ENCODE measurements at regions not wholly inside any gene's neighbourhood (a gene's known extent, or its start where the extent isn't known, plus 50 kb on each side); places are given as distances from the start of the nearest gene placed in this dataset.

- peak overlapping the region; percentile 13; the same call in 1 of the 2 replicates for H3K9ac ChIP-seq (ENCODE audit: low read depth, low read length)
- WGBS, result 63% methylated on average over 4 of the region's 4 CpGs
- H3K9me3 ChIP-seq (ENCODE audit: insufficient read depth, low read depth, low read length), result no peaks in the 10 kb centered on the region
- peak overlapping the region; percentile 68; the same call in 1 of the 2 replicates for H3K27ac ChIP-seq (ENCODE audit: low read depth, low read length)
- H3K4me3 ChIP-seq (ENCODE audit: low read length), result no peak overlapping the region
- H3K36me3 ChIP-seq (ENCODE audit: insufficient read depth, low read length), result no peaks in the 10 kb centered on the region
- H3K27me3 ChIP-seq (ENCODE audit: insufficient read depth, low read length), result no peaks in the 10 kb centered on the region
- peaks cover 28% of the 10 kb centered on the region for H3K4me1 ChIP-seq (ENCODE audit: insufficient read depth, low read length)
Observed at GRCh38 chr1:200336901-200337391, 72.9 kb downstream of the ZNF281 start.

GRCh38 chr1:200336101-200336845 lies 73.6 kb downstream of the ZNF281 start:
- WGBS, result 84% methylated on average over 3 of the region's 4 CpGs
- Histone ChIP-seq H3K27me3 (ENCODE audit: insufficient read depth, low read length) (no peaks in the 10 kb centered on the region), H3K4me1 (ENCODE audit: insufficient read depth, low read length) (peaks cover 31% of the 10 kb centered on the region), H3K36me3 (ENCODE audit: insufficient read depth, low read length) (no peaks in the 10 kb centered on the region), H3K9me3 (ENCODE audit: insufficient read depth, low read depth, low read length) (no peaks in the 10 kb centered on the region), H3K27ac (ENCODE audit: low read depth, low read length) (peak overlapping the region; percentile 68; the same call in 1 of the 2 replicates), H3K9ac (ENCODE audit: low read depth, low read length) (no peak overlapping the region), H3K4me3 (ENCODE audit: low read length) (no peak overlapping the region)

- no peaks in the 10 kb centered on the region for H3K27me3 ChIP-seq (ENCODE audit: insufficient read depth, low read length)
- H3K9ac ChIP-seq (ENCODE audit: low read depth, low read length), result no peak overlapping the region
- no peak overlapping the region for H3K4me3 ChIP-seq (ENCODE audit: low read length)
- peaks cover 42% of the 10 kb centered on the region for H3K4me1 ChIP-seq (ENCODE audit: insufficient read depth, low read length)
- 91% methylated on average over 2 of the region's 2 CpGs for WGBS
- H3K9me3 ChIP-seq (ENCODE audit: insufficient read depth, low read depth, low read length), result no peaks in the 10 kb centered on the region
- no peak overlapping the region for H3K27ac ChIP-seq (ENCODE audit: low read depth, low read length)
- H3K36me3 ChIP-seq (ENCODE audit: insufficient read depth, low read length), result no peaks in the 10 kb centered on the region
Observed at GRCh38 chr1:200334661-200335256, 75.1 kb downstream of the ZNF281 start.

- Histone ChIP-seq H3K4me1 (ENCODE audit: insufficient read depth, low read length) (peaks cover 43% of the 10 kb centered on the region), H3K9me3 (ENCODE audit: insufficient read depth, low read depth, low read length) (no peaks in the 10 kb centered on the region), H3K36me3 (ENCODE audit: insufficient read depth, low read length) (no peaks in the 10 kb centered on the region), H3K27me3 (ENCODE audit: insufficient read depth, low read length) (no peaks in the 10 kb centered on the region), H3K9ac (ENCODE audit: low read depth, low read length) (no peak overlapping the region), H3K27ac (ENCODE audit: low read depth, low read length) (no peak overlapping the region), H3K4me3 (ENCODE audit: low read length) (no peak overlapping the region)
- WGBS, result 95% methylated on average over 7 of the region's 7 CpGs
Observed at GRCh38 chr1:200333329-200333728, 76.5 kb downstream of the ZNF281 start.

- Histone ChIP-seq H3K4me1 (ENCODE audit: insufficient read depth, low read length) (peaks cover 42% of the 10 kb centered on the region), H3K9ac (ENCODE audit: low read depth, low read length) (no peak overlapping the region), H3K4me3 (ENCODE audit: low read length) (no peak overlapping the region), H3K36me3 (ENCODE audit: insufficient read depth, low read length) (no peaks in the 10 kb centered on the region), H3K27ac (ENCODE audit: low read depth, low read length) (no peak overlapping the region), H3K9me3 (ENCODE audit: insufficient read depth, low read depth, low read length) (no peaks in the 10 kb centered on the region), H3K27me3 (ENCODE audit: insufficient read depth, low read length) (no peaks in the 10 kb centered on the region)
Observed at GRCh38 chr1:200332716-200333115, 77.1 kb downstream of the ZNF281 start.

- 47% methylated on average over 15 of the region's 15 CpGs for WGBS
- H3K9me3 ChIP-seq (ENCODE audit: insufficient read depth, low read depth, low read length), result no peaks in the 10 kb centered on the region
- H3K4me1 ChIP-seq (ENCODE audit: insufficient read depth, low read length), result peaks cover 24% of the 10 kb centered on the region
- H3K4me3 ChIP-seq (ENCODE audit: low read length), result no peak overlapping the region
- H3K27ac ChIP-seq (ENCODE audit: low read depth, low read length), result no peak overlapping the region; the same call in 1 of the 2 replicates
- no peak overlapping the region for H3K9ac ChIP-seq (ENCODE audit: low read depth, low read length)
- no peaks in the 10 kb centered on the region for H3K27me3 ChIP-seq (ENCODE audit: insufficient read depth, low read length)
- H3K36me3 ChIP-seq (ENCODE audit: insufficient read depth, low read length), result no peaks in the 10 kb centered on the region
Observed at GRCh38 chr1:200330741-200331428, 79.0 kb downstream of the ZNF281 start.

GRCh38 chr1:200329208-200329882 lies 80.5 kb downstream of the ZNF281 start:
- Histone ChIP-seq H3K9me3 (ENCODE audit: insufficient read depth, low read depth, low read length) (0 out of 2 replicates have a peak, but pooled peaks cover under 1% of the 10 kb centered on the region), H3K4me1 (ENCODE audit: insufficient read depth, low read length) (peaks cover 24% of the 10 kb centered on the region), H3K36me3 (ENCODE audit: insufficient read depth, low read length) (no peaks in the 10 kb centered on the region), H3K27me3 (ENCODE audit: insufficient read depth, low read length) (no peaks in the 10 kb centered on the region), H3K4me3 (ENCODE audit: low read length) (no peak overlapping the region), H3K9ac (ENCODE audit: low read depth, low read length) (no peak overlapping the region), H3K27ac (ENCODE audit: low read depth, low read length) (no peak overlapping the region)
- WGBS, result 83% methylated on average over 7 of the region's 7 CpGs

GRCh38 chr1:200328379-200328778 lies 81.5 kb downstream of the ZNF281 start:
- H3K4me3 ChIP-seq (ENCODE audit: low read length), result no peak overlapping the region
- 0 out of 2 replicates have a peak, but pooled peaks cover 3% of the 10 kb centered on the region for H3K9me3 ChIP-seq (ENCODE audit: insufficient read depth, low read depth, low read length)
- no peaks in the 10 kb centered on the region for H3K36me3 ChIP-seq (ENCODE audit: insufficient read depth, low read length)
- no peak overlapping the region for H3K9ac ChIP-seq (ENCODE audit: low read depth, low read length)
- WGBS, result 90% methylated on average over 2 of the region's 2 CpGs
- H3K27ac ChIP-seq (ENCODE audit: low read depth, low read length), result no peak overlapping the region
- H3K4me1 ChIP-seq (ENCODE audit: insufficient read depth, low read length), result peaks cover 24% of the 10 kb centered on the region
- no peaks in the 10 kb centered on the region for H3K27me3 ChIP-seq (ENCODE audit: insufficient read depth, low read length)

- H3K27ac ChIP-seq (ENCODE audit: low read depth, low read length), result no peak overlapping the region
Observed at GRCh38 chr1:200323856-200324400, 85.9 kb downstream of the ZNF281 start.

GRCh38 chr1:200319148-200319547 lies 90.7 kb downstream of the ZNF281 start:
- Histone ChIP-seq H3K36me3 (ENCODE audit: insufficient read depth, low read length) (no peaks in the 10 kb centered on the region), H3K27me3 (ENCODE audit: insufficient read depth, low read length) (no peaks in the 10 kb centered on the region), H3K9ac (ENCODE audit: low read depth, low read length) (no peak overlapping the region), H3K4me3 (ENCODE audit: low read length) (no peak overlapping the region), H3K27ac (ENCODE audit: low read depth, low read length) (no peak overlapping the region), H3K9me3 (ENCODE audit: insufficient read depth, low read depth, low read length) (0 out of 2 replicates have a peak, but pooled peaks cover under 1% of the 10 kb centered on the region), H3K4me1 (ENCODE audit: insufficient read depth, low read length) (peaks cover 10% of the 10 kb centered on the region)
- 19% methylated on average over 1 of the region's 1 CpG for WGBS

More at GRCh38 chr1:200323856-200324400, 85.9 kb downstream of the ZNF281 start:
- Histone ChIP-seq H3K4me3 (ENCODE audit: low read length) (no peak overlapping the region), H3K9ac (ENCODE audit: low read depth, low read length) (no peak overlapping the region), H3K4me1 (ENCODE audit: insufficient read depth, low read length) (peaks cover 9% of the 10 kb centered on the region), H3K27me3 (ENCODE audit: insufficient read depth, low read length) (no peaks in the 10 kb centered on the region), H3K36me3 (ENCODE audit: insufficient read depth, low read length) (no peaks in the 10 kb centered on the region), H3K9me3 (ENCODE audit: insufficient read depth, low read depth, low read length) (0 out of 2 replicates have a peak, but pooled peaks cover 3% of the 10 kb centered on the region)
- 98% methylated on average over 2 of the region's 2 CpGs for WGBS
